H1 (cell line): ENCODE measurements at regions not wholly inside any gene's neighbourhood (a gene's known extent, or its start where the extent isn't known, plus 50 kb on each side); places are given as distances from the start of the nearest gene placed in this dataset.

Source experiments
- CTCF ChIA-PET: fragments of 300-600 bp; sonication (Branson Sonifier 250); formaldehyde crosslinking; loops from one replicate; lab custom pipeline; 2021; ENCODE audit not compliant: partially characterized antibody; lab: Charles Lee
- POLR2A ChIA-PET: fragments of 300-600 bp; sonication (Branson Sonifier 250); formaldehyde crosslinking; loops from one replicate; lab custom pipeline; 2021; ENCODE audit warnings: inconsistent platforms; ENCODE audit not compliant: partially characterized antibody; lab: Charles Lee
- DNase-seq, 2 experiments: peaks; one replicate each; pipeline versions ENCODE4 v3.0.0 to v3.0.0-alpha.2; 2010 to 2022; ENCODE audit warnings: low spot score in 2 of 2, low read depth in 1 of 2, mixed read lengths in 1 of 2
- FAIRE-seq: peaks from 2 replicates; lab custom pipeline; 2011; peaks lifted over from hg19 to GRCh38; lab: Jason Lieb, UNC
- H2AFZ ChIP-seq: 2 replicates; pipeline ENCODE4 v1.8.1; 2012; ENCODE audit warnings: low read length, inconsistent platforms
- H2AK5ac ChIP-seq: 2 replicates; pipeline ENCODE4 v1.6.1; 2013; ENCODE audit warnings: low read depth, low read length
- H2BK120ac ChIP-seq: replicated peaks from 2 replicates; pipeline ENCODE3; 2013; ENCODE audit warnings: low read depth, low read length, inconsistent platforms
- H2BK12ac ChIP-seq: 2 replicates; pipeline ENCODE4 v1.6.1; 2013; ENCODE audit warnings: low read depth, low read length
- H2BK15ac ChIP-seq: 2 replicates; pipeline ENCODE4 v1.6.1; 2013; ENCODE audit warnings: low read length
- H2BK20ac ChIP-seq: 2 replicates; pipeline ENCODE4 v1.6.1; 2013; ENCODE audit warnings: low read length
- H2BK5ac ChIP-seq: 2 replicates; pipeline ENCODE4 v1.6.1; 2013; ENCODE audit warnings: low read depth, low read length
- H3K14ac ChIP-seq: 2 replicates; pipeline ENCODE4 v1.6.1; 2013; ENCODE audit warnings: inconsistent platforms; ENCODE audit not compliant: insufficient read length
- H3K18ac ChIP-seq: 2 replicates; pipeline ENCODE4 v1.6.1; 2013; ENCODE audit warnings: low read length; ENCODE audit errors: extremely low read depth
- H3K23ac ChIP-seq: 2 replicates; pipeline ENCODE4 v1.6.1; 2013; ENCODE audit warnings: inconsistent platforms; ENCODE audit not compliant: insufficient read length
- H3K23me2 ChIP-seq: 2 replicates; pipeline ENCODE4 v1.6.1; 2013; ENCODE audit warnings: low read depth, low read length
- H3K27ac ChIP-seq: 2 replicates; pipeline ENCODE4 v1.6.1; 2011; ENCODE audit warnings: low read depth, low read length, inconsistent platforms
- H3K27me3 ChIP-seq, 4 experiments: replicated peaks in 1 of 4; 1 replicate in 1 of 4; 2 replicates in 3 of 4; pipeline versions ENCODE4 v1.6.1 to v1.8.1; 2011 to 2013; ENCODE audit warnings: low read length in 3 of 4, mild to moderate bottlenecking in 3 of 4, inconsistent platforms in 2 of 4, mixed read lengths in 2 of 4, moderate library complexity in 1 of 4; ENCODE audit not compliant: control insufficient read depth in 3 of 4, insufficient read depth in 3 of 4; ENCODE audit errors: extremely low read depth in 1 of 4
- H3K36me3 ChIP-seq, 4 experiments: 2 replicates each; pipeline versions ENCODE4 v1.6.1 to v1.8.1; 2011 to 2013; ENCODE audit warnings: mild to moderate bottlenecking in 4 of 4, low read length in 3 of 4, moderate library complexity in 2 of 4, control low read depth in 1 of 4, inconsistent platforms in 1 of 4; ENCODE audit not compliant: insufficient read depth in 4 of 4, control insufficient read depth in 2 of 4
- H3K4ac ChIP-seq: replicated peaks from 2 replicates; pipeline ENCODE3; 2013; ENCODE audit warnings: low read length, low read depth, mixed read lengths, inconsistent platforms; ENCODE audit not compliant: insufficient read length
- H3K4me1 ChIP-seq, 4 experiments: replicated peaks in 1 of 4; 1 replicate in 1 of 4; 2 replicates in 3 of 4; pipeline versions ENCODE4 v1.6.1 to v1.8.1; 2011 to 2013; ENCODE audit warnings: low read length in 3 of 4, inconsistent platforms in 2 of 4, mixed read lengths in 1 of 4; ENCODE audit not compliant: insufficient read depth in 4 of 4, control insufficient read depth in 3 of 4
- H3K4me2 ChIP-seq, 2 experiments: 2 replicates each; pipeline versions ENCODE4 v1.6.1 to v1.8.1; 2011 to 2013; ENCODE audit warnings: low read depth in 2 of 2, low read length in 2 of 2, control low read depth in 1 of 2, inconsistent platforms in 1 of 2, mild to moderate bottlenecking in 1 of 2; ENCODE audit not compliant: insufficient read depth in 1 of 2
- H3K4me3 ChIP-seq, 4 experiments: fragments of 200-600, 300-600 bp in 1 of 4; sonication (generic), shearing (Covaris generic), sonication (Bioruptor Twin) in 1 of 4; 2 replicates each; pipeline versions ENCODE4 v1.5.1 to v1.8.1; 2011 to 2016; ENCODE audit warnings: low read length in 4 of 4, low read depth in 3 of 4, control low read depth in 2 of 4, inconsistent platforms in 2 of 4, mild to moderate bottlenecking in 2 of 4, mixed read lengths in 1 of 4, moderate library complexity in 1 of 4; ENCODE audit not compliant: insufficient read depth in 2 of 4; ENCODE audit errors: extremely low read depth in 1 of 4
- H3K56ac ChIP-seq: replicated peaks from 2 replicates; pipeline ENCODE3; 2013; ENCODE audit warnings: low read depth, mild to moderate bottlenecking, mixed read lengths, low read length, inconsistent platforms; ENCODE audit not compliant: insufficient read length
- H3K79me1 ChIP-seq: 2 replicates; pipeline ENCODE4 v1.6.1; 2013; ENCODE audit warnings: low read depth, low read length, control low read depth
- H3K79me2 ChIP-seq, 2 experiments: 2 replicates each; pipeline versions ENCODE4 v1.6.1 to v1.8.1; 2012 to 2013; ENCODE audit warnings: low read length in 2 of 2, mild to moderate bottlenecking in 2 of 2, inconsistent platforms in 1 of 2; ENCODE audit not compliant: insufficient read depth in 2 of 2, control insufficient read depth in 1 of 2
- H3K9ac ChIP-seq, 4 experiments: replicated peaks in 1 of 4; 1 replicate in 1 of 4; 2 replicates in 3 of 4; pipeline versions ENCODE4 v1.6.1 to v1.8.1; 2011 to 2013; ENCODE audit warnings: low read depth in 3 of 4, low read length in 3 of 4, control low read depth in 2 of 4, mild to moderate bottlenecking in 2 of 4, moderate library complexity in 2 of 4, inconsistent platforms in 1 of 4; ENCODE audit errors: extremely low read depth in 1 of 4
- H3K9me3 ChIP-seq, 2 experiments: 2 replicates each; pipeline versions ENCODE4 v1.6.1 to v1.8.1; 2012 to 2013; ENCODE audit warnings: mild to moderate bottlenecking in 2 of 2, moderate library complexity in 2 of 2, control low read depth in 1 of 2, inconsistent platforms in 1 of 2, low read depth in 1 of 2, low read length in 1 of 2, mixed read lengths in 1 of 2; ENCODE audit not compliant: insufficient read depth in 2 of 2
- H4K20me1 ChIP-seq, 2 experiments: replicated peaks in 1 of 2; 2 replicates each; pipeline versions ENCODE3 to v1.8.1; 2011 to 2013; ENCODE audit warnings: inconsistent platforms in 2 of 2, low read length in 2 of 2, mild to moderate bottlenecking in 1 of 2; ENCODE audit not compliant: insufficient read depth in 2 of 2, control insufficient read depth in 1 of 2
- H4K5ac ChIP-seq: 2 replicates; pipeline ENCODE4 v1.6.1; 2013; ENCODE audit warnings: low read length, low read depth, mixed read lengths, inconsistent platforms; ENCODE audit not compliant: insufficient read length
- H4K8ac ChIP-seq: 2 replicates; pipeline ENCODE4 v1.8.0; 2013; ENCODE audit warnings: mild to moderate bottlenecking, moderate library complexity, low read length, inconsistent platforms; ENCODE audit not compliant: insufficient read depth; ENCODE audit errors: extremely low read depth
- H4K91ac ChIP-seq: replicated peaks from 2 replicates; pipeline ENCODE3; 2013; ENCODE audit warnings: low read length, mixed read lengths, inconsistent platforms; ENCODE audit not compliant: insufficient read length
- CEBPB ChIP-seq: IDR thresholded peaks from 2 replicates; pipeline ENCODE4 v1.6.1; 2012; ENCODE audit warnings: low read depth, low read length
- CHD1 ChIP-seq: IDR thresholded peaks from 2 replicates; pipeline ENCODE4 v1.6.1; 2012; ENCODE audit warnings: low read depth, low read length, improper control_type of control experiment
- EP300 ChIP-seq, 2 experiments: IDR thresholded peaks; 1 replicate in 1 of 2; 2 replicates in 1 of 2; pipeline ENCODE4 v1.6.1; 2011 to 2012; ENCODE audit warnings: low read depth in 2 of 2, low read length in 2 of 2, mild to moderate bottlenecking in 2 of 2, borderline replicate concordance in 1 of 2, inconsistent platforms in 1 of 2, moderate library complexity in 1 of 2
- GABPA ChIP-seq: IDR thresholded peaks from 2 replicates; pipeline ENCODE4 v1.6.1; 2011; ENCODE audit warnings: mild to moderate bottlenecking, low read length, moderate library complexity, borderline replicate concordance; ENCODE audit not compliant: insufficient read depth
- KDM4A ChIP-seq: IDR thresholded peaks from one replicate; pipeline ENCODE4 v1.7.1; 2012; ENCODE audit warnings: low read depth, mild to moderate bottlenecking, moderate library complexity, low read length, inconsistent platforms; ENCODE audit not compliant: severe bottlenecking
- KDM5A ChIP-seq: fragments of 200-600 bp; IDR thresholded peaks from 2 replicates; pipeline ENCODE4 v1.7.1; 2012; ENCODE audit warnings: mild to moderate bottlenecking, low read length, inconsistent platforms, mixed read lengths
- PHF8 ChIP-seq: fragments of 200-600 bp; sonication (generic); conservative IDR thresholded peaks from 2 replicates; pipeline ENCODE4 v1.7.1; 2012; ENCODE audit warnings: low read depth, mild to moderate bottlenecking, inconsistent platforms, low read length, moderate library complexity
- POLR2A ChIP-seq, 2 experiments: IDR thresholded peaks; 1 replicate in 1 of 2; 2 replicates in 1 of 2; pipeline ENCODE4 v1.6.1; 2011; ENCODE audit warnings: low read depth in 2 of 2, low read length in 2 of 2, mild to moderate bottlenecking in 2 of 2; ENCODE audit errors: control extremely low read depth in 1 of 2
- POLR2AphosphoS5 ChIP-seq: IDR thresholded peaks from 2 replicates; pipeline ENCODE4 v1.6.1; 2011; ENCODE audit warnings: low read depth, low read length
- RNF2 ChIP-seq: fragments of 200-900, 300-1000 bp; sonication (generic); IDR thresholded peaks from 2 replicates; pipeline ENCODE4 v1.7.1; 2016; ENCODE audit warnings: borderline replicate concordance, low read depth, mild to moderate bottlenecking, antibody characterized with exemption, low read length; ENCODE audit not compliant: poor library complexity, severe bottlenecking; ENCODE audit errors: missing control alignments
- SIN3A ChIP-seq, 2 experiments: IDR thresholded peaks in 1 of 2; conservative IDR thresholded peaks in 1 of 2; 2 replicates each; pipeline ENCODE4 v1.6.1; 2011 to 2012; ENCODE audit warnings: low read length in 2 of 2, improper control_type of control experiment in 1 of 2, low read depth in 1 of 2, mild to moderate bottlenecking in 1 of 2
- SUZ12 ChIP-seq: fragments of 200-600 bp; sonication (generic); IDR thresholded peaks from 2 replicates; pipeline ENCODE4 v1.6.1; 2012; ENCODE audit warnings: mild to moderate bottlenecking, inconsistent platforms, low read length, moderate library complexity, mixed read lengths
- TAF7 ChIP-seq: optimal IDR thresholded peaks from 2 replicates; pipeline ENCODE3; 2011; ENCODE audit warnings: low read depth, mild to moderate bottlenecking, inconsistent platforms, low read length, moderate library complexity, borderline replicate concordance
- YY1 ChIP-seq: IDR thresholded peaks from 2 replicates; pipeline ENCODE4 v1.6.1; 2011; ENCODE audit warnings: low read depth, mild to moderate bottlenecking, low read length
- ZNF274 ChIP-seq: IDR thresholded peaks from 2 replicates; pipeline ENCODE4 v1.7.0; 2012; ENCODE audit warnings: low read length, borderline replicate concordance; ENCODE audit errors: extremely low read depth
- WGBS, 2 experiments: shearing (Covaris generic) in 1 of 2; methylation state at CpG; one replicate each; pipeline versions ENCODE4 v1.1.6 to v1.1.7; 2013 to 2015; ENCODE audit warnings: low lambda C conversion rate in 2 of 2, mixed read lengths in 2 of 2, inconsistent platforms in 1 of 2, low coverage in 1 of 2, missing lambda C conversion rate in 1 of 2; ENCODE audit not compliant: insufficient replicate concordance in 2 of 2, insufficient coverage in 1 of 2, insufficient read length in 1 of 2; ENCODE audit errors: extremely low coverage in 1 of 2, missing lambda C conversion rate in 1 of 2; 5-methylcytosine and 5-hydroxymethylcytosine counted together

GRCh38 chr15:98277602-98278001, 317.1 kb downstream of the ARRDC4 start:
- POLR2A ChIA-PET = no interaction called here
- H3K79me1 ChIP-seq = no peaks in the 10 kb centered on the region
- no peak overlapping the region for H3K18ac ChIP-seq
- no peak overlapping the region for H4K91ac ChIP-seq
- no peak overlapping the region for H3K27ac ChIP-seq
- H3K9me3 ChIP-seq = no peaks in the 10 kb centered on the region
- DNase-seq (no peak), FAIRE-seq (no peak)
- CTCF ChIA-PET = interaction anchor here (0.7 to 3.0 kb wide), 3 partner anchors 12 to 150 kb away, joined by 3 to 13 read pairs (median 3); no protein-coding TSS in a partner anchor
- H3K79me2 ChIP-seq = no peaks in the 10 kb centered on the region
- WGBS, 2 experiments = 77% methylated on average over 6 of the region's 6 CpGs; no CpG with 5 or more reads in 1 of the 2 experiments
- H3K23me2 ChIP-seq = no peaks in the 10 kb centered on the region; the same call in 1 of the 2 replicates
- H2AK5ac ChIP-seq = no peak overlapping the region
- no peak overlapping the region for H2BK5ac ChIP-seq
- H4K8ac ChIP-seq = no peak overlapping the region
- no peaks in the 10 kb centered on the region for H3K36me3 ChIP-seq
- no peak overlapping the region for H2BK15ac ChIP-seq
- H3K4me3 ChIP-seq = no peak overlapping the region
- no peak overlapping the region for H3K23ac ChIP-seq
- H2BK120ac ChIP-seq = no peak overlapping the region
- no peak overlapping the region for H4K5ac ChIP-seq
- H3K14ac ChIP-seq = no peak overlapping the region
- H3K27me3 ChIP-seq = no peaks in the 10 kb centered on the region
- no peak overlapping the region; the same call in 1 of the 2 replicates for H2AFZ ChIP-seq
- no peaks in the 10 kb centered on the region for H4K20me1 ChIP-seq
- no peak overlapping the region for H3K56ac ChIP-seq
- H3K4ac ChIP-seq = peak overlapping the region; percentile 32
- no peak overlapping the region for H3K9ac ChIP-seq
- H3K4me2 ChIP-seq = no peak overlapping the region
- H2BK20ac ChIP-seq = no peak overlapping the region
- H2BK12ac ChIP-seq = no peak overlapping the region
- no peaks in the 10 kb centered on the region for H3K4me1 ChIP-seq
- TF ChIP-seq POLR2AphosphoS5 (no peak), CEBPB (no peak), CHD1 (no peak), SUZ12 (no peak), PHF8 (no peak), YY1 (no peak), GABPA (no peak), EP300 (IDR thresholded peaks at IDR 0.05; ENCODE audit: borderline replicate concordance in 1 of 2, low read depth in 2 of 2, low read length in 2 of 2) (no peak), KDM4A (no peak), SIN3A (conservative IDR thresholded peaks at IDR 0.05 in 1 of 2, IDR thresholded peaks at IDR 0.05 in 1 of 2; ENCODE audit: low read depth in 1 of 2, low read length in 2 of 2) (no peak), KDM5A (no peak), TAF7 (no peak), ZNF274 (no peak), RNF2 (no peak), POLR2A (IDR thresholded peaks at IDR 0.05; ENCODE audit: control extremely low read depth in 1 of 2, low read depth in 2 of 2, low read length in 2 of 2) (no peak)
